AG09319 (cell line): ENCODE measurements at regions not wholly inside any gene's neighbourhood (a gene's known extent, or its start where the extent isn't known, plus 50 kb on each side); places are given as distances from the start of the nearest gene placed in this dataset.

Experiments
- DNase-seq: peaks from one replicate; pipeline ENCODE4 v3.0.0-alpha.2; 2010; ENCODE audit warnings: low read depth; ENCODE audit errors: extremely low read depth
- CTCF ChIP-seq: IDR thresholded peaks from 2 replicates; pipeline ENCODE4 v1.5.1; 2011; ENCODE audit warnings: low read depth, mild to moderate bottlenecking, inconsistent platforms, low read length, moderate library complexity

GRCh38 chr10:55233090-55233489 lies 432.1 kb upstream of the PCDH15 start:
- no peak for TF ChIP-seq CTCF

GRCh38 chr10:55232553-55232952 lies 431.5 kb upstream of the PCDH15 start:
- DNase-seq, result no peak

More at GRCh38 chr10:55233090-55233489, 432.1 kb upstream of the PCDH15 start:
- no peak for DNase-seq

GRCh38 chr10:55227967-55228366 lies 426.9 kb upstream of the PCDH15 start:
- no peak for DNase-seq
- TF ChIP-seq CTCF, result no peak

More at GRCh38 chr10:55232553-55232952, 431.5 kb upstream of the PCDH15 start:
- TF ChIP-seq CTCF, result no peak

- no peak for TF ChIP-seq CTCF
- DNase-seq, result no peak
Measured at GRCh38 chr10:55224007-55224781, 423.2 kb upstream of the PCDH15 start.

GRCh38 chr10:55223352-55223751 lies 422.3 kb upstream of the PCDH15 start:
- no peak for TF ChIP-seq CTCF
- DNase-seq, result no peak

- TF ChIP-seq CTCF, result no peak
- DNase-seq, result no peak
Measured at GRCh38 chr10:55220975-55221374, 419.9 kb upstream of the PCDH15 start.

GRCh38 chr10:55215699-55216098 lies 414.7 kb upstream of the PCDH15 start:
- TF ChIP-seq CTCF, result no peak
- no peak for DNase-seq
